Kidney (tissue), 13 donors: ENCODE measurements at regions not wholly inside any gene's neighbourhood (a gene's known extent, or its start where the extent isn't known, plus 50 kb on each side); places are given as distances from the start of the nearest gene placed in this dataset.

ENCODE experiments used
- DNase-seq, 5 donors: peaks; one replicate each; pipeline ENCODE4 v3.0.0-alpha.2; 2013 to 2020
- FAIRE-seq: peaks from 2 replicates; lab custom pipeline; 2012; peaks lifted over from hg19 to GRCh38; lab: Jason Lieb, UNC
- H3K27ac ChIP-seq, 2 donors: one replicate each; pipeline ENCODE4 v1.7.0; 2013; ENCODE audit warnings: low read depth in 2 of 2, low read length in 2 of 2, inconsistent platforms in 1 of 2
- H3K27me3 ChIP-seq: one replicate; pipeline ENCODE4 v1.7.1; 2013; ENCODE audit warnings: low read length, inconsistent platforms; ENCODE audit not compliant: control insufficient read depth, insufficient read depth
- H3K36me3 ChIP-seq, 3 donors: one replicate each; pipeline versions ENCODE4 v1.7.0 to v1.7.1; 2013; ENCODE audit warnings: low read length in 3 of 3, control low read depth in 1 of 3, inconsistent platforms in 1 of 3; ENCODE audit not compliant: insufficient read depth in 3 of 3, control insufficient read depth in 2 of 3
- H3K4me1 ChIP-seq, 3 donors: one replicate each; pipeline versions ENCODE4 v1.7.0 to v1.7.1; 2013; ENCODE audit warnings: low read length in 3 of 3, inconsistent platforms in 1 of 3, low read depth in 1 of 3; ENCODE audit not compliant: control insufficient read depth in 2 of 3, insufficient read depth in 2 of 3
- H3K4me3 ChIP-seq, 3 donors: one replicate each; pipeline versions ENCODE4 v1.7.0 to v1.8.1; 2013; ENCODE audit warnings: low read length in 3 of 3, control low read depth in 1 of 3, inconsistent platforms in 1 of 3
- H3K9ac ChIP-seq, 3 donors: one replicate each; pipeline versions ENCODE4 v1.7.0 to v1.7.1; 2013; ENCODE audit warnings: low read length in 3 of 3, control low read depth in 1 of 3, inconsistent platforms in 1 of 3
- H3K9me3 ChIP-seq, 3 donors: one replicate each; pipeline versions ENCODE4 v1.7.0 to v1.7.1; 2013; ENCODE audit warnings: low read length in 3 of 3, control low read depth in 1 of 3, inconsistent platforms in 1 of 3; ENCODE audit not compliant: control insufficient read depth in 2 of 3, insufficient read depth in 1 of 3
- CTCF ChIP-seq: IDR thresholded peaks from 3 replicates; pipeline ENCODE4 v1.5.1; 2012; ENCODE audit warnings: mild to moderate bottlenecking, moderate library complexity, borderline replicate concordance; ENCODE audit not compliant: insufficient read depth; ENCODE audit errors: extremely low read depth
- intact Hi-C: fragments of 100-400 bp; cut with DNase I; formaldehyde crosslinking; loops from one replicate; pipeline ENCODE4 v1.11.1; 2022
- donor health status: control.
- donor health status: control.
- donor health status: control.
- donor health status: control.
- donor health status: control.
- donor health status: DM: yes; HTN: yes; CAD: no.
- donor health status: Normal renal cell carcinoma (clear cell type).

GRCh38 chr18:76618721-76619120, 123.7 kb upstream of the ZNF516 start:
- FAIRE-seq (no peak), DNase-seq (peak in 1 of 5 donors; percentile 28)
- Histone ChIP-seq H3K36me3 (no peaks in the 10 kb centered on the region), H3K9me3 (no peaks in the 10 kb centered on the region), H3K4me1 (peaks cover 2 to 10% (median 7%) of the 10 kb centered on the region in 3 donors), H3K4me3 (no peak overlapping the region), H3K27me3 (no peaks in the 10 kb centered on the region), H3K27ac (no peak overlapping the region), H3K9ac (no peak overlapping the region)
- intact Hi-C loops, result no loop called here
- TF ChIP-seq CTCF, result no peak

GRCh38 chr18:76616373-76616772, 121.3 kb upstream of the ZNF516 start:
- H3K9me3 ChIP-seq, result no peaks in the 10 kb centered on the region
- H3K36me3 ChIP-seq, result no peaks in the 10 kb centered on the region
- FAIRE-seq (no peak), DNase-seq (no peak)
- H3K27me3 ChIP-seq, result no peaks in the 10 kb centered on the region
- intact Hi-C loops, result no loop called here
- no peak for TF ChIP-seq CTCF
- H3K27ac ChIP-seq, result no peak overlapping the region
- H3K4me1 ChIP-seq, result peaks cover 2 to 8% (median 7%) of the 10 kb centered on the region in 3 donors
- no peak overlapping the region for H3K4me3 ChIP-seq
- H3K9ac ChIP-seq, result no peak overlapping the region

GRCh38 chr18:76615065-76615733, 120.2 kb upstream of the ZNF516 start:
- no peaks in the 10 kb centered on the region for H3K27me3 ChIP-seq
- FAIRE-seq (no peak), DNase-seq (no peak)
- H3K36me3 ChIP-seq, result no peaks in the 10 kb centered on the region
- no peaks in the 10 kb centered on the region for H3K9me3 ChIP-seq
- no peak overlapping the region for H3K4me3 ChIP-seq
- intact Hi-C loops, result no loop called here
- no peak for TF ChIP-seq CTCF
- no peak overlapping the region for H3K27ac ChIP-seq
- H3K9ac ChIP-seq, result no peak overlapping the region
- no peaks in the 10 kb centered on the region for H3K4me1 ChIP-seq

- Histone ChIP-seq H3K36me3 (no peaks in the 10 kb centered on the region), H3K9ac (no peak overlapping the region), H3K27me3 (no peaks in the 10 kb centered on the region), H3K4me3 (no peak overlapping the region), H3K27ac (no peak overlapping the region), H3K9me3 (no peaks in the 10 kb centered on the region), H3K4me1 (no peaks in the 10 kb centered on the region)
- intact Hi-C loops, result no loop called here
- no peak for TF ChIP-seq CTCF
- DNase-seq (peak in 1 of 5 donors; percentile 57), FAIRE-seq (no peak)
Observed at GRCh38 chr18:76613755-76614120, 118.7 kb upstream of the ZNF516 start.
